ENCODE measurements at regions not wholly inside any gene's neighbourhood (a gene's known extent, or its start where the extent isn't known, plus 50 kb on each side); places are given as distances from the start of the nearest gene placed in this dataset.
"Not testable (repeated sequence)": the region's sequence is repeated elsewhere in the genome, so short reads cannot be mapped to it uniquely, and the experiment has no call there.

- no peak overlapping the region for H3K9ac ChIP-seq (ENCODE audit: low read depth, low read length, poor library complexity, severe bottlenecking)
- no peaks in the 10 kb centered on the region for H3K9me2 ChIP-seq (replicated peaks; ENCODE audit: low read depth, low read length)
- no peak overlapping the region for H2AFZ ChIP-seq (ENCODE audit: low read length)
- no peak overlapping the region for H3K4me3 ChIP-seq (ENCODE audit: low read length, poor library complexity, severe bottlenecking)
- no peak for TF ChIP-seq CTCF (conservative IDR thresholded peaks at IDR 0.05; ENCODE audit: low read length)
- TF ChIP-seq EZH2phosphoT487 (IDR thresholded peaks at IDR 0.05; ENCODE audit: borderline replicate concordance): no peak
- H3K4me2 ChIP-seq (ENCODE audit: low read depth, low read length, poor library complexity, severe bottlenecking): no peak overlapping the region
- H3K4me1 ChIP-seq (ENCODE audit: insufficient read depth, low read length, poor library complexity, severe bottlenecking): no peaks in the 10 kb centered on the region
- H3K9me3 ChIP-seq (ENCODE audit: insufficient read depth, low read depth, low read length): no peaks in the 10 kb centered on the region
- H3F3A ChIP-seq (ENCODE audit: low read depth): no peaks in the 10 kb centered on the region
- no peaks in the 10 kb centered on the region for H3K27me3 ChIP-seq (ENCODE audit: insufficient read depth, low read length, poor library complexity, severe bottlenecking)
- no peaks in the 10 kb centered on the region for H3K36me3 ChIP-seq (ENCODE audit: insufficient read depth, low read length)
- H3K79me2 ChIP-seq (ENCODE audit: insufficient read depth, low read length): no peaks in the 10 kb centered on the region
- H4K20me1 ChIP-seq (ENCODE audit: insufficient read depth, low read length, poor library complexity, severe bottlenecking): no peaks in the 10 kb centered on the region
These were observed 156.0 kb downstream of the GXYLT1 start for GRCh38 chr12:41988715-41989114.

GRCh38 chr12:41986513-41986912 lies 158.2 kb downstream of the GXYLT1 start:
- H3K4me3 ChIP-seq (ENCODE audit: low read length, poor library complexity, severe bottlenecking); H3K36me3 ChIP-seq (ENCODE audit: insufficient read depth, low read length); H3F3A ChIP-seq (ENCODE audit: low read depth); H3K79me2 ChIP-seq (ENCODE audit: insufficient read depth, low read length); H3K9me3 ChIP-seq (ENCODE audit: insufficient read depth, low read depth, low read length); H4K20me1 ChIP-seq (ENCODE audit: insufficient read depth, low read length, poor library complexity, severe bottlenecking); H3K27me3 ChIP-seq (ENCODE audit: insufficient read depth, low read length, poor library complexity, severe bottlenecking); H3K4me1 ChIP-seq (ENCODE audit: insufficient read depth, low read length, poor library complexity, severe bottlenecking); H3K9me2 ChIP-seq (replicated peaks; ENCODE audit: low read depth, low read length); H3K9ac ChIP-seq (ENCODE audit: low read depth, low read length, poor library complexity, severe bottlenecking); H3K4me2 ChIP-seq (ENCODE audit: low read depth, low read length, poor library complexity, severe bottlenecking); H2AFZ ChIP-seq (ENCODE audit: low read length): not testable (repeated sequence)

GRCh38 chr12:41983856-41984255 lies 160.8 kb downstream of the GXYLT1 start:
- H3K4me2 ChIP-seq (ENCODE audit: low read depth, low read length, poor library complexity, severe bottlenecking): no peak overlapping the region
- H3K9ac ChIP-seq (ENCODE audit: low read depth, low read length, poor library complexity, severe bottlenecking): no peak overlapping the region

More at GRCh38 chr12:41983856-41984255, 160.8 kb downstream of the GXYLT1 start:
- Histone ChIP-seq H3K9me2 (replicated peaks; ENCODE audit: low read depth, low read length) (no peaks in the 10 kb centered on the region), H3K27me3 (ENCODE audit: insufficient read depth, low read length, poor library complexity, severe bottlenecking) (no peaks in the 10 kb centered on the region), H3K36me3 (ENCODE audit: insufficient read depth, low read length) (no peaks in the 10 kb centered on the region), H3F3A (ENCODE audit: low read depth) (no peaks in the 10 kb centered on the region), H3K79me2 (ENCODE audit: insufficient read depth, low read length) (no peaks in the 10 kb centered on the region), H3K9me3 (ENCODE audit: insufficient read depth, low read depth, low read length) (no peaks in the 10 kb centered on the region), H2AFZ (ENCODE audit: low read length) (no peak overlapping the region), H3K4me1 (ENCODE audit: insufficient read depth, low read length, poor library complexity, severe bottlenecking) (no peaks in the 10 kb centered on the region), H4K20me1 (ENCODE audit: insufficient read depth, low read length, poor library complexity, severe bottlenecking) (no peaks in the 10 kb centered on the region), H3K4me3 (ENCODE audit: low read length, poor library complexity, severe bottlenecking) (no peak overlapping the region)
- TF ChIP-seq CTCF (conservative IDR thresholded peaks at IDR 0.05; ENCODE audit: low read length) (no peak), EZH2phosphoT487 (IDR thresholded peaks at IDR 0.05; ENCODE audit: borderline replicate concordance) (no peak)

All from Loucy (cell line).